LNCaP clone FGC (cell line): ENCODE measurements at regions not wholly inside any gene's neighbourhood (a gene's known extent, or its start where the extent isn't known, plus 50 kb on each side); places are given as distances from the start of the nearest gene placed in this dataset.

Experiments
- DNase-seq: peaks from one replicate; pipeline ENCODE4 v3.0.0-alpha.2; 2011; ENCODE audit warnings: low read depth
- H3K4me3 ChIP-seq: 2 replicates; pipeline ENCODE4 v1.5.1; 2011; ENCODE audit warnings: mild to moderate bottlenecking, low read depth, low read length, control low read depth
- TF ChIP-seq, protein P1 (sequence below): IDR thresholded peaks from 2 replicates; pipeline ENCODE4 v1.5.1; 2012; ENCODE audit warnings: mild to moderate bottlenecking; ENCODE audit not compliant: control insufficient read depth, insufficient read depth; ENCODE audit errors: extremely low read depth

DNA sequence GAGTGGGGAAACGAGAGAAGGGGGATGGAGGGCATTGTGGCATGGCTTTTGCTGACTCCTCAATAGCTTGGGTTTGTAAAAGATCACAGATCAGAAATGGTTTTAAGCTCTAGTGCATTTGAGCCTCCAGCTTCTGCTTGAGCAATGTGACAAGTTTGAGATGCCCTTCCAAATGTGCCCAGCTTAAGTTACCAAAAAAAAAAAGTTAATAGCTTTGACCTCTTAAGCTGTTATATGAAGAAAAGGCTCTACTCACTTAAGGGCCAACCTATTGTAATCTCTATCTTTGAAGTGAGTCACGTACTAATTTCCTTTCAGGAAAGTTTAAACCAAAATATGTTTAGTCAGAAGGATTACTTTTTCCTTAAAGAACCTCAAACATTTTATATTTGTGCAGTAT lies 428.8 kb upstream of the ACTBL2 start:
- no peak overlapping the region for H3K4me3 ChIP-seq
- TF ChIP-seq, protein P1, sequence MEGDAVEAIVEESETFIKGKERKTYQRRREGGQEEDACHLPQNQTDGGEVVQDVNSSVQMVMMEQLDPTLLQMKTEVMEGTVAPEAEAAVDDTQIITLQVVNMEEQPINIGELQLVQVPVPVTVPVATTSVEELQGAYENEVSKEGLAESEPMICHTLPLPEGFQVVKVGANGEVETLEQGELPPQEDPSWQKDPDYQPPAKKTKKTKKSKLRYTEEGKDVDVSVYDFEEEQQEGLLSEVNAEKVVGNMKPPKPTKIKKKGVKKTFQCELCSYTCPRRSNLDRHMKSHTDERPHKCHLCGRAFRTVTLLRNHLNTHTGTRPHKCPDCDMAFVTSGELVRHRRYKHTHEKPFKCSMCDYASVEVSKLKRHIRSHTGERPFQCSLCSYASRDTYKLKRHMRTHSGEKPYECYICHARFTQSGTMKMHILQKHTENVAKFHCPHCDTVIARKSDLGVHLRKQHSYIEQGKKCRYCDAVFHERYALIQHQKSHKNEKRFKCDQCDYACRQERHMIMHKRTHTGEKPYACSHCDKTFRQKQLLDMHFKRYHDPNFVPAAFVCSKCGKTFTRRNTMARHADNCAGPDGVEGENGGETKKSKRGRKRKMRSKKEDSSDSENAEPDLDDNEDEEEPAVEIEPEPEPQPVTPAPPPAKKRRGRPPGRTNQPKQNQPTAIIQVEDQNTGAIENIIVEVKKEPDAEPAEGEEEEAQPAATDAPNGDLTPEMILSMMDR = no peak
- no peak for DNase-seq

DNA sequence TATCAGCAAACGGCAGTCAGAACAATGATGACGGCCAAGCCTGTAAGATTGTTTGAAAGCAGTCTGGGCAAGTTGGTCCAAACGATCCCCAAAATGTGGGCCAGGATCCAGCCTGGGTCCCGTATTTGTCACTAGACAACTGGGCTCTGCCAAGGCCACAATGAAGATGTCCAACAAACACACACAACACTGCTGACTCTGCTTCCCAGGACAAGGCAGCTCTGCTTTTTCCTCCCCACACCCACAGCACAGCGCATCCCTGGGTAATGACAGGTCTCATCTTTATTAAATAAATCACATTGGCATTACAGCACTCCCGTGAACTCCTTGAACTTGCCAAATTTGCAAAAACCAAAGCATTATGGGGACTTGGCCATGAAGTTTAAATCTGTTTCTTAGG lies 424.1 kb upstream of the ACTBL2 start:
- no peak for DNase-seq

DNA sequence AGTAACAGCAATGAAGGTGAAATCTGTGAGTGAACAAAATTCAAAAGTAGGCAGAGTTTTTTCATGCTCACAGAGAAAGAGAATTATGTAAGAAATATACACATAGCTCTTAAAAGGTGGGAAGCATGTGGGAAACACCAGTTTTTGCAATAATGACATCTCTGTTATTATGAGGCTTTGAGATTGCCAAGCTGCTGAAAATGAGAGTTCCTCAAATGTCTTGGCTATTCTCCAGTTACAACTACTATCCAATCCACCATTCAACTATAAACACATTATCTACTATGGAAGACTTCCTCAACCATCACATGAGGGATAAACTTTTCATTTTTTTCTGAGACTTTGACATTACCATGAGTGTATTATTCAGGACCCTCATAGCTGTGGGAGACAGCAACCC lies 420.8 kb upstream of the ACTBL2 start:
- TF ChIP-seq, protein P1 = no peak
- DNase-seq = no peak
- no peak overlapping the region for H3K4me3 ChIP-seq

More for the DNA sequence above, 424.1 kb upstream of the ACTBL2 start:
- no peak overlapping the region for H3K4me3 ChIP-seq
- TF ChIP-seq, protein P1 = no peak

DNA sequence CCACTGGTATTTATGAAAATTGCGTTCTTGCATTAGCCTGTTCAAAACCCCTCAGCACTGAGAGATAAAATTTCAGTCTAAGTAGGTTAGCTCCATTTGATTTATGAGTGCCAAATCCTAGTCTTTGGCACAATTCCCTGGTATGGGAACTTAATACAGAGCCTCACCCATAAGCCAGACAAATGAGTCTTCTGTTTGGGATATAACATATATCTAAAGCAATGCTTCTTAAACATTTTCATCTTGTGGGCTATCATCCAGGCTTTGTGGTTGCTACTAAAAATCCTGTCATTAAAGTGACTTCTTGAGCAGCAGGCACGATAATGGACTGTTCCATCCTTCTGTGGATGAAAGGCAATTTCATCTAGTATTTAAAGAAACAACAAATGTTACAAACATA lies 419.5 kb upstream of the ACTBL2 start:
- H3K4me3 ChIP-seq = no peak overlapping the region
- DNase-seq = no peak
- TF ChIP-seq, protein P1 = no peak

DNA sequence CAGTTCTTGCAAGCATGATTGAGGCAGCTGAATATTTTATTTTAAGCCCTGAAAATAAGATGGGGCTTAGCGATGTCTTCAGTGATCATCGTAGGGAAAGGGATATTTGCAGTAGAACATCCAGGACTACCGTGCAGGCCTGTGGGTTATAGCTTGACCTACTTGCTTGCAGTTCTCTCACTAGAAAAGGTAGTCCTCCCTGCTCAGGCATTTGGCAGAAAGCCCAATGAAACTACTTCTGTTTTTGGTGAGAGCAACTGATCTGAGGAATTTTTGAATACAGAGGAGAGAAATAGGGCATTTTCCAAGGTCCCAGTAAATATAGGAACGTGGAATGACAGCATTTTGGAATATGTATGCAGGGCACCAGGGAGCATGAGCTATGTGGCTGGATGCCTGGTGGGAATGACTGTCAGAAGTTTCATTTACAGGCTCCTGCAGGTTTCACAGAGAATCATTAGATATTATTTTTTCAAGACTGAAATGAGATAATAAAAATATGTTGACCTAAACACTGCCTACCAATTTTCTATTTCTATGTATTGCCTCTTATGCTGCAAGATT lies 417.9 kb upstream of the ACTBL2 start:
- TF ChIP-seq, protein P1 = no peak
- no peak overlapping the region for H3K4me3 ChIP-seq
- no peak for DNase-seq

DNA sequence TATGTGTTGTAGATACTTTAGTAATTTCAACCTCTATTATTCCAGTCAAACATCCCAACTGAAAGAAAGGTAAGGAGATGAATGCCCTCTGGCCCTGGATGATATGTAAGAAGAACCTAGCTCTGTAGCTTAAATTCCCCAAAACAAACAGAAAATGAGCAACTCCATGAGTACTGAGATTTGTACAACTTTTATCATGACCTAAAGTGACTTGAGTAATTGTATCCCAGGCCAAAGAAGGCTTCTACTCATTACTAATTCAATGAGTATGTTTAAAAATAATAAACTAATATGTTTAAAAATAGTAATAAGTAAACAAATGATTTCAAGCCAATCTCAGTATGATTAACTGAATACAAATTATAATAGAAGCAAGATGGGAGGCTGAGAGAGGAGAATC lies 414.0 kb upstream of the ACTBL2 start:
- TF ChIP-seq, protein P1 = no peak
- DNase-seq = no peak
- no peak overlapping the region for H3K4me3 ChIP-seq

DNA sequence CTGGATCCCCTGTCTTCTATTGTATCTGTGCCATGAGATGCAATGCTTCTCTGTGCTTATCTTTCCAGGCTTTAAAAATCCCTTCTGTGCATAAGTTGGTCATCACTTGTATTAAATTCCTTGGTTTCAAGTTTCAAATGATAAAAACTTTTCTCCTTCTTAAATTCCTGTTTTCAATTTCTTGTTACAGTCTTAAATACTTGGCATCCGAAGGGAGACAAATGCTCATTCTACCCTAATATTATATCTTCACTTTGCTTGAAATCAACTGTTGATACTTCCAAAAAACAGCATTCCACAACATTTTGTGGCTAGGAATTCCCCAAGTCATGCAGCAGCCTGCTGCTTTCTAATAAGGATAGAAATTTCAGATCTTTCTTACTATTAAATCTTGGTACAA lies 413.2 kb upstream of the ACTBL2 start:
- no peak for DNase-seq
- H3K4me3 ChIP-seq = no peak overlapping the region
- TF ChIP-seq, protein P1 = no peak
